ENCODE measurements at regions not wholly inside any gene's neighbourhood (a gene's known extent, or its start where the extent isn't known, plus 50 kb on each side); places are given as distances from the start of the nearest gene placed in this dataset.

- TF ChIP-seq, protein P1, sequence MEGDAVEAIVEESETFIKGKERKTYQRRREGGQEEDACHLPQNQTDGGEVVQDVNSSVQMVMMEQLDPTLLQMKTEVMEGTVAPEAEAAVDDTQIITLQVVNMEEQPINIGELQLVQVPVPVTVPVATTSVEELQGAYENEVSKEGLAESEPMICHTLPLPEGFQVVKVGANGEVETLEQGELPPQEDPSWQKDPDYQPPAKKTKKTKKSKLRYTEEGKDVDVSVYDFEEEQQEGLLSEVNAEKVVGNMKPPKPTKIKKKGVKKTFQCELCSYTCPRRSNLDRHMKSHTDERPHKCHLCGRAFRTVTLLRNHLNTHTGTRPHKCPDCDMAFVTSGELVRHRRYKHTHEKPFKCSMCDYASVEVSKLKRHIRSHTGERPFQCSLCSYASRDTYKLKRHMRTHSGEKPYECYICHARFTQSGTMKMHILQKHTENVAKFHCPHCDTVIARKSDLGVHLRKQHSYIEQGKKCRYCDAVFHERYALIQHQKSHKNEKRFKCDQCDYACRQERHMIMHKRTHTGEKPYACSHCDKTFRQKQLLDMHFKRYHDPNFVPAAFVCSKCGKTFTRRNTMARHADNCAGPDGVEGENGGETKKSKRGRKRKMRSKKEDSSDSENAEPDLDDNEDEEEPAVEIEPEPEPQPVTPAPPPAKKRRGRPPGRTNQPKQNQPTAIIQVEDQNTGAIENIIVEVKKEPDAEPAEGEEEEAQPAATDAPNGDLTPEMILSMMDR (IDR thresholded peaks at IDR 0.05), result no peak
- no peak for TF ChIP-seq POLR2A (IDR thresholded peaks at IDR 0.05)
- no peak for TF ChIP-seq EP300 (IDR thresholded peaks at IDR 0.05)
- TF ChIP-seq POLR2AphosphoS5 (IDR thresholded peaks at IDR 0.05), result no peak
Observed at GRCh38 chr1:208788013-208788540, 543.9 kb upstream of the PLXNA2 start.
